ENCODE measurements at regions not wholly inside any gene's neighbourhood (a gene's known extent, or its start where the extent isn't known, plus 50 kb on each side); places are given as distances from the start of the nearest gene placed in this dataset.

DNA sequence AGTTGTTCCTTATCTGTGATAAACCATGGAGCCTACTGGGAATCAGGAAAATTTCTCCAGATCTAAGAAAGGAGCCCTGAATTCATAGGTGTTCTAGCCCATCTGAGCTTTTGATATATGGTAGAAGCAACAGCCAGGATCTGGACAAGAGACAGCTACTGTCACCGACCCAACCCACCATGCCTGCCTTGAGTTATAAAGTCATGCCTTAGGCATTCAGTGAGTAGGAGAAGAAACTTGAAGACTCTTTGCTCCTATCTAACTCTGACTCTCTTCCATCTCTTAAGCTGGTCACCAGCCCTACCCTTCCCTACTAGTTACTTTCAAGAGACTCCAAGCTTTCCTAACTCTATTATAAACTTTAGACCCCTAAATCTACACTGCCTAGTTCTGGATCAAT, 83.9 kb upstream of the FAM9B start:
- TF ChIP-seq SP2 (IDR thresholded peaks at IDR 0.05; ENCODE audit: low read length): no peak
- no peak for TF ChIP-seq TAF1 (IDR thresholded peaks at IDR 0.05; ENCODE audit: low read depth, low read length)
- TF ChIP-seq, protein P1, sequence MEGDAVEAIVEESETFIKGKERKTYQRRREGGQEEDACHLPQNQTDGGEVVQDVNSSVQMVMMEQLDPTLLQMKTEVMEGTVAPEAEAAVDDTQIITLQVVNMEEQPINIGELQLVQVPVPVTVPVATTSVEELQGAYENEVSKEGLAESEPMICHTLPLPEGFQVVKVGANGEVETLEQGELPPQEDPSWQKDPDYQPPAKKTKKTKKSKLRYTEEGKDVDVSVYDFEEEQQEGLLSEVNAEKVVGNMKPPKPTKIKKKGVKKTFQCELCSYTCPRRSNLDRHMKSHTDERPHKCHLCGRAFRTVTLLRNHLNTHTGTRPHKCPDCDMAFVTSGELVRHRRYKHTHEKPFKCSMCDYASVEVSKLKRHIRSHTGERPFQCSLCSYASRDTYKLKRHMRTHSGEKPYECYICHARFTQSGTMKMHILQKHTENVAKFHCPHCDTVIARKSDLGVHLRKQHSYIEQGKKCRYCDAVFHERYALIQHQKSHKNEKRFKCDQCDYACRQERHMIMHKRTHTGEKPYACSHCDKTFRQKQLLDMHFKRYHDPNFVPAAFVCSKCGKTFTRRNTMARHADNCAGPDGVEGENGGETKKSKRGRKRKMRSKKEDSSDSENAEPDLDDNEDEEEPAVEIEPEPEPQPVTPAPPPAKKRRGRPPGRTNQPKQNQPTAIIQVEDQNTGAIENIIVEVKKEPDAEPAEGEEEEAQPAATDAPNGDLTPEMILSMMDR (IDR thresholded peaks at IDR 0.05; ENCODE audit: control extremely low read depth in 1 of 3, insufficient read depth in 1 of 3, low read depth in 1 of 3, low read length in 3 of 3): no peak
- TF ChIP-seq POLR2A (IDR thresholded peaks at IDR 0.05; ENCODE audit: control extremely low read depth in 1 of 2, low read depth in 2 of 2, low read length in 2 of 2): no peak
- no peak for TF ChIP-seq RNF2 (IDR thresholded peaks at IDR 0.05; ENCODE audit: borderline replicate concordance, low read depth, low read length, missing control alignments, poor library complexity, severe bottlenecking)
- TF ChIP-seq, protein P2, sequence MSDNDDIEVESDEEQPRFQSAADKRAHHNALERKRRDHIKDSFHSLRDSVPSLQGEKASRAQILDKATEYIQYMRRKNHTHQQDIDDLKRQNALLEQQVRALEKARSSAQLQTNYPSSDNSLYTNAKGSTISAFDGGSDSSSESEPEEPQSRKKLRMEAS (IDR thresholded peaks at IDR 0.05): no peak
- TF ChIP-seq CBX5 (IDR thresholded peaks at IDR 0.05; ENCODE audit: low read depth, low read length): no peak
- no peak for TF ChIP-seq YY1 (IDR thresholded peaks at IDR 0.05; ENCODE audit: low read depth, low read length)
- TF ChIP-seq EZH2 (IDR thresholded peaks at IDR 0.05; ENCODE audit: low read depth, low read length, severe bottlenecking): no peak
- no peak for TF ChIP-seq HDAC6 (IDR thresholded peaks at IDR 0.05; ENCODE audit: low read depth, low read length)
- TF ChIP-seq RFX5 (IDR thresholded peaks at IDR 0.05; ENCODE audit: borderline replicate concordance, low read depth, low read length): no peak
- no peak for TF ChIP-seq POLR2AphosphoS5 (IDR thresholded peaks at IDR 0.05; ENCODE audit: low read depth, low read length)
- no peak for TF ChIP-seq CBX8 (IDR thresholded peaks at IDR 0.05; ENCODE audit: borderline replicate concordance, low read depth, low read length)
- TF ChIP-seq MAFK (IDR thresholded peaks at IDR 0.05; ENCODE audit: low read depth, low read length): no peak
